Upper lobe of left lung (tissue), 6 donors: ENCODE measurements at regions not wholly inside any gene's neighbourhood (a gene's known extent, or its start where the extent isn't known, plus 50 kb on each side); places are given as distances from the start of the nearest gene placed in this dataset.
A peak's percentile ranks its signal among the peaks of the same experiment; 100 is the strongest.

Experiments
- ATAC-seq, 2 donors: fragments of 200-7000 bp; cut with Tn5 transposase; one replicate each; pipeline ENCODE4 v1.9.1; 2022; ENCODE audit warnings: mild to moderate bottlenecking in 2 of 2, moderate library complexity in 2 of 2; ENCODE audit not compliant: low FRiP score in 2 of 2
- DNase-seq, 2 donors: peaks; one replicate each; pipeline ENCODE4 v3.0.0-alpha.2; 2019 to 2020
- H3K27ac ChIP-seq, 4 donors: fragments of 200-600 bp; sonication (generic); one replicate each; pipeline ENCODE4 v1.5.1; 2016 to 2019
- H3K27me3 ChIP-seq, 4 donors: fragments of 200-600 bp; sonication (generic); one replicate each; pipeline ENCODE4 v1.5.1; 2017 to 2019
- H3K36me3 ChIP-seq, 4 donors: fragments of 200-600 bp; sonication (generic); one replicate each; pipeline ENCODE4 v1.5.1; 2016 to 2019
- H3K4me1 ChIP-seq, 4 donors: fragments of 200-600 bp; sonication (generic); one replicate each; pipeline ENCODE4 v1.5.1; 2018 to 2019
- H3K4me3 ChIP-seq, 4 donors: fragments of 200-600 bp; sonication (generic); one replicate each; pipeline ENCODE4 v1.5.1; 2017 to 2019; ENCODE audit warnings: mild to moderate bottlenecking in 2 of 4, moderate library complexity in 1 of 4
- H3K9me3 ChIP-seq, 4 donors: fragments of 200-600 bp; sonication (generic); one replicate each; pipeline ENCODE4 v1.5.1; 2018 to 2019
- CTCF ChIP-seq, 6 experiments: fragments of 450-650 bp in 4 of 6; fragments of 200-600 bp in 2 of 6; sonication (generic) in 2 of 6; IDR thresholded peaks; one replicate each; pipeline ENCODE4 v1.5.1; 2016 to 2019; ENCODE audit warnings: antibody characterized with exemption in 6 of 6
- EP300 ChIP-seq, 4 donors: sonication (generic); formaldehyde crosslinking; IDR thresholded peaks; one replicate each; pipeline ENCODE4 v1.5.1; 2017; ENCODE audit warnings: antibody characterized with exemption in 4 of 4, control low read depth in 2 of 4
- POLR2A ChIP-seq, 4 donors: fragments of 450-650 bp; IDR thresholded peaks; one replicate each; pipeline ENCODE4 v1.5.1; 2016 to 2017; ENCODE audit warnings: antibody characterized with exemption in 4 of 4, mild to moderate bottlenecking in 2 of 4
- POLR2AphosphoS5 ChIP-seq, 2 donors: sonication (generic); formaldehyde crosslinking; IDR thresholded peaks; one replicate each; pipeline ENCODE4 v1.5.1; 2017; ENCODE audit warnings: antibody characterized with exemption in 2 of 2
- WGBS, 2 donors: methylation state at CpG; one replicate each; pipeline ENCODE4 v1.1.5; 2017 to 2018; 5-methylcytosine and 5-hydroxymethylcytosine counted together
- donor health status: DM: no; HTN: no; CAD: no; lungs with moderate emphysema.
- donor health status: DM: no; HTN: yes; CAD: no; lungs with severe emphysema.

- TF ChIP-seq POLR2A (IDR thresholded peaks at IDR 0.05) (no peak), CTCF (IDR thresholded peaks at IDR 0.05) (no peak), POLR2AphosphoS5 (IDR thresholded peaks at IDR 0.05) (no peak), EP300 (IDR thresholded peaks at IDR 0.05) (no peak)
- Histone ChIP-seq H3K4me1 (peaks cover 0 to 7% (median 0%) of the 10 kb centered on the region in 4 donors), H3K9me3 (peaks cover 0 to 14% (median 5%) of the 10 kb centered on the region in 4 donors), H3K36me3 (no peaks in the 10 kb centered on the region), H3K27ac (no peak overlapping the region), H3K27me3 (no peaks in the 10 kb centered on the region), H3K4me3 (no peak overlapping the region)
- WGBS, 2 donors: 66 to 83% methylated on average over 2 of the region's 2 CpGs
- DNase-seq (no peak), ATAC-seq (no peak)
These were observed 175.1 kb downstream of the VEGFA start for GRCh38 chr6:43944908-43945767.

DNA sequence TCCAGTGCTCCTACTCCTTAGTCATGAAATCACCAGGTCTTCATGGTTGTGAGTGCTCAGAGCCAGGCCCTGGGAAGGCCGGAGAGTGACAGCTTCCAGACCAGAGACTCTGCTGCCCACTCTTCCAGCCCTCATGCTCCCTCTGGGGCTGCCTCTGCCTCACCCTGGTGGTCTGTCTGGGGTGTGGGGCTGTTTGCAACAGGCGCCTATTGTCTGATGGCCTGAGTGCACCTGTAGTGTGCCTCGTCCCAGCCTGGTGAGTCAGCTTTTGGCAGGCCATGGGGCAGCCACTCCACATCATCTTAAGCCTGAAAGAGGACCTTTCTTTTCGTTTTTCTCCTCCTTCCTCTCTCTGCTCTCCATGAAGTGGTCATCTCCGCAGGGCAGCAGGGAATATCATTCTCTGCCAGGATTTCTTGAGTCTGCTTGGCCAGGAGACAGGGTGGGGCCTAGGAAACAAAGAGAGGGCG, 173.8 kb downstream of the VEGFA start:
- H3K27ac ChIP-seq: peak overlapping the region in 1 of 4 donors; percentile 28
- no peaks in the 10 kb centered on the region for H3K27me3 ChIP-seq
- H3K9me3 ChIP-seq: peaks cover 0 to 14% (median 5%) of the 10 kb centered on the region in 4 donors
- 71 to 78% methylated on average over 5 to 6 of the region's 6 CpGs for WGBS, 2 donors
- H3K4me3 ChIP-seq: no peak overlapping the region
- TF ChIP-seq CTCF (IDR thresholded peaks at IDR 0.05) (no peak), POLR2A (IDR thresholded peaks at IDR 0.05) (no peak), POLR2AphosphoS5 (IDR thresholded peaks at IDR 0.05) (no peak), EP300 (IDR thresholded peaks at IDR 0.05) (no peak)
- peaks cover 0 to 7% (median 0%) of the 10 kb centered on the region in 4 donors for H3K4me1 ChIP-seq
- peak in 1 of 2 donors; percentile 75 for DNase-seq
- peak in 1 of 2 donors; percentile 58 for ATAC-seq
- H3K36me3 ChIP-seq: no peaks in the 10 kb centered on the region

GRCh38 chr6:43943099-43943766, 173.2 kb downstream of the VEGFA start:
- Histone ChIP-seq H3K36me3 (no peaks in the 10 kb centered on the region), H3K27me3 (no peaks in the 10 kb centered on the region), H3K9me3 (peaks cover 0 to 14% (median 5%) of the 10 kb centered on the region in 4 donors), H3K27ac (peak overlapping the region in 1 of 4 donors; percentile 28), H3K4me3 (no peak overlapping the region), H3K4me1 (peaks cover 0 to 7% (median 0%) of the 10 kb centered on the region in 4 donors)
- 94 to 95% methylated on average over 5 of the region's 5 CpGs for WGBS, 2 donors
- ATAC-seq (no peak), DNase-seq (no peak)
- TF ChIP-seq POLR2AphosphoS5 (IDR thresholded peaks at IDR 0.05) (no peak), POLR2A (IDR thresholded peaks at IDR 0.05) (no peak), CTCF (IDR thresholded peaks at IDR 0.05) (no peak), EP300 (IDR thresholded peaks at IDR 0.05) (no peak)

DNA sequence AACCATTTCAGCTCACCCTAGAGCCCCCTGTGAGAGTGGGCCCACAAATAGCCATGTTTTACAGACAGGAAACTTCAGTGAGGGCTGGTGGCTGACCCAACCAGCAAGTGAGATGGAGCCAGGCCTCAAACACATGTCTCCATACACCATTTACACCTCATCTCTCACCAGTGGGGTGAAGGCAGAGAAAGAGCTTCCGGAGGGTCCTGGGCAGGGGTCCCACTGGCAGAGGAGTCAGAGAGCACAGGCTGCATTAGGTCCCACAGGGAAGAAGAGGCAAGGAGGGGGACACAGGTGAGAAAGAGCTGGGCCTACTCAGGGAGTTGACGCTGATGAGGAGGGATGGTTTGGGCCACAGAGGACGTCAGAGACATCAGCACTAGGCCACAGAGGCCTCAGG, 172.6 kb downstream of the VEGFA start:
- WGBS, 2 donors: 87 to 94% methylated on average over 3 of the region's 3 CpGs
- DNase-seq: no peak

More for the DNA sequence above, 172.6 kb downstream of the VEGFA start:
- TF ChIP-seq EP300 (IDR thresholded peaks at IDR 0.05) (no peak), POLR2AphosphoS5 (IDR thresholded peaks at IDR 0.05) (no peak), CTCF (IDR thresholded peaks at IDR 0.05) (no peak), POLR2A (IDR thresholded peaks at IDR 0.05) (no peak)
- H3K36me3 ChIP-seq: no peaks in the 10 kb centered on the region
- H3K27ac ChIP-seq: no peak overlapping the region
- ATAC-seq: no peak
- peaks cover 0 to 14% (median 5%) of the 10 kb centered on the region in 4 donors for H3K9me3 ChIP-seq
- H3K27me3 ChIP-seq: no peaks in the 10 kb centered on the region
- peaks cover 0 to 8% (median 0%) of the 10 kb centered on the region in 4 donors for H3K4me1 ChIP-seq
- no peak overlapping the region for H3K4me3 ChIP-seq
